ENCODE measurements at regions not wholly inside any gene's neighbourhood (a gene's known extent, or its start where the extent isn't known, plus 50 kb on each side); places are given as distances from the start of the nearest gene placed in this dataset.

GRCh38 chr7:51901489-51901840 lies 584.9 kb upstream of the COBL start:
- TF ChIP-seq CTCF (IDR thresholded peaks at IDR 0.05; ENCODE audit: insufficient read depth, low read length, poor library complexity, severe bottlenecking): no peak
- no peak for TF ChIP-seq EZH2phosphoT487 (conservative IDR thresholded peaks at IDR 0.05; ENCODE audit: low read length)
